ENCODE measurements at regions not wholly inside any gene's neighbourhood (a gene's known extent, or its start where the extent isn't known, plus 50 kb on each side); places are given as distances from the start of the nearest gene placed in this dataset.
"Not testable (repeated sequence)": the region's sequence is repeated elsewhere in the genome, so short reads cannot be mapped to it uniquely, and the experiment has no call there.

DNA sequence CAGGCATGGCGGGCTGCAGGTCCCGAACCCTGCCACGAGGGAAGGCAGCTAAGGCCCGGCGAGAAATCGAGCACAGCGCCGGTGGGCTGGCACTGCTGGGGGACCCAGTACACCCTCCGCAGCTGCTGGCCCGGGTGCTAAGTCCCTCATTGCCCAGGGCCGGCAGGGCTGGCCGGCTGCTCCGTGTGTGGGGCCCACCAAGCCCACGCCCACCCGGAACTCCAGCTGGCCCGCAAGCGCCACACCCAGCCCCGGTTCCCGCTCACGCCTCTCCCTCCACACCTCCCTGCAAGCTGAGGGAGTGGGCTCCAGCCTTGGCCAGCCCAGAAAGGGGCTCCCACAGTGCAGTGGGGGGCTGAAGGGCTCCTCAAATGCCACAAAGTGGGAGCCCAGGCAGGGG, 769.8 kb upstream of the POU3F4 start:
- ATAC-seq; H2AFZ ChIP-seq (ENCODE audit: low read depth, low read length); in situ Hi-C loops (cut with MboI); H3K4me3 ChIP-seq; H3K9ac ChIP-seq (ENCODE audit: insufficient read depth in 1 of 2, low read depth in 2 of 2, low read length in 2 of 2); POLR2A ChIA-PET; BruUV-seq (replicated peaks); intact Hi-C loops (cut with micrococcal nuclease); H3K4me2 ChIP-seq (ENCODE audit: insufficient read depth, low read length); H4K20me1 ChIP-seq (replicated peaks; ENCODE audit: control insufficient read depth, insufficient read depth, low read length); CTCF ChIA-PET (ENCODE audit: low intra/inter-chr PET ratio); H3K9me1 ChIP-seq (ENCODE audit: control insufficient read depth, insufficient read depth, low read length); DNase-seq (ENCODE audit: extremely low read depth in 1 of 4, low spot score in 3 of 4); H3K36me3 ChIP-seq (ENCODE audit: control insufficient read depth, insufficient read depth, low read length); H3K9me3 ChIP-seq (replicated peaks; ENCODE audit: control insufficient read depth, insufficient read depth, low read depth, low read length); H3K79me2 ChIP-seq (ENCODE audit: control insufficient read depth, insufficient read depth, low read length); H3K27ac ChIP-seq (ENCODE audit: extremely low read depth, low read depth, low read length); H3K27me3 ChIP-seq (ENCODE audit: control insufficient read depth in 2 of 2, insufficient read depth in 2 of 2, low read length in 2 of 2); H3K4me1 ChIP-seq (replicated peaks in 1 of 2; ENCODE audit: control insufficient read depth in 2 of 2, insufficient read depth in 2 of 2, low read length in 2 of 2); FAIRE-seq: not testable (repeated sequence)
- 0% methylated on average over 3 of the region's 20 CpGs for whole genome bisulfite sequencing (ENCODE audit: insufficient coverage, low coverage, missing lambda C conversion rate)

DNA sequence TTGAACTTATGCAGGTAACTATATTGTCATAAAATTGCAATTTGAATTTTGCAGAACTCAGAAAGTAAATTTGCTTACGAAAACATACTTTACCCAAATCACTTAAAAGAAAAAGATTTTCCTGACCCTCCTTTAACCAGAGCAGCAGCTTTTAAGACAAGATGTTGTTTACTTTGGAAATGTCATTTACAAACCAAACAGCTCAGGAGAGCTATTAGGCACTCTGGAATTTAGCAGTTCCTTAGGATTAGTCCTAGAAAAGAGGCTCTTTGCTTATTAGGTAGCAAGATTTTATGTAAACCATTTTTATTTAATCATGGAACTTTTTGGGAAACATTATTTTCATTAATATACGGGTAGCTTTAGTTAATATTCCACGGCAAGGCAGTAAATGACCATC, 765.7 kb upstream of the POU3F4 start:
- H3K79me2 ChIP-seq (ENCODE audit: control insufficient read depth, insufficient read depth, low read length) = no peaks in the 10 kb centered on the region
- no TSS peak for BruUV-seq (replicated peaks)

DNA sequence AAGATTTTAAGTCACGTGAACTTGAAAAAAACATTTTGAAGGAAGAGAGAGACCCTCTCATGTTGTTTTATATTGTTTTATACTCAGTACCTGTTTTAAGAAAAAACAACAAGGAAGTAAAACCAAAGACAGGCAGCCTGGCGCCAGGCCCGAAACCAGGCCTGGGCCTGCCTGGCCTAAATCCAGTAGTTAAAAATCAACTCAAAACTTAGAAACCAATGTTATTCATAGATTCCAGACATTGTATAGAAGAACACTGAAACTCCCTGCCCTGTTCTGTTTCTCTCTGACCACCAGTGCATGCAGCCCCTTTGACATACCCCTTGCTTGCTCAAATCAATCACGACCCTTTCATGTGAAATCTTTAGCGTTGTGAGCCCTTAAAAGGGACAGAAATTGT, 762.4 kb upstream of the POU3F4 start:
- in situ Hi-C loops (cut with MboI); H3K4me2 ChIP-seq (ENCODE audit: insufficient read depth, low read length); DNase-seq (ENCODE audit: extremely low read depth in 1 of 4, low spot score in 3 of 4); H3K9ac ChIP-seq (ENCODE audit: insufficient read depth in 1 of 2, low read depth in 2 of 2, low read length in 2 of 2); FAIRE-seq; H3K79me2 ChIP-seq (ENCODE audit: control insufficient read depth, insufficient read depth, low read length); CTCF ChIA-PET (ENCODE audit: low intra/inter-chr PET ratio); H3K36me3 ChIP-seq (ENCODE audit: control insufficient read depth, insufficient read depth, low read length); H3K27me3 ChIP-seq (ENCODE audit: control insufficient read depth in 2 of 2, insufficient read depth in 2 of 2, low read length in 2 of 2); H3K4me1 ChIP-seq (replicated peaks in 1 of 2; ENCODE audit: control insufficient read depth in 2 of 2, insufficient read depth in 2 of 2, low read length in 2 of 2); ATAC-seq; POLR2A ChIA-PET; H3K9me3 ChIP-seq (replicated peaks; ENCODE audit: control insufficient read depth, insufficient read depth, low read depth, low read length); H4K20me1 ChIP-seq (replicated peaks; ENCODE audit: control insufficient read depth, insufficient read depth, low read length); H3K9me1 ChIP-seq (ENCODE audit: control insufficient read depth, insufficient read depth, low read length); H3K27ac ChIP-seq (ENCODE audit: extremely low read depth, low read depth, low read length); H2AFZ ChIP-seq (ENCODE audit: low read depth, low read length); intact Hi-C loops (cut with micrococcal nuclease); H3K4me3 ChIP-seq; BruUV-seq (replicated peaks): not testable (repeated sequence)
- WGBS (ENCODE audit: insufficient coverage, low coverage, missing lambda C conversion rate) = 0% methylated on average over 1 of the region's 5 CpGs

More for the DNA sequence above, 765.7 kb upstream of the POU3F4 start:
- Histone ChIP-seq H3K27me3 (ENCODE audit: control insufficient read depth in 2 of 2, insufficient read depth in 2 of 2, low read length in 2 of 2) (no peaks in the 10 kb centered on the region), H3K36me3 (ENCODE audit: control insufficient read depth, insufficient read depth, low read length) (no peaks in the 10 kb centered on the region), H2AFZ (ENCODE audit: low read depth, low read length) (no peak overlapping the region), H3K9me3 (replicated peaks; ENCODE audit: control insufficient read depth, insufficient read depth, low read depth, low read length) (no peaks in the 10 kb centered on the region), H3K4me1 (replicated peaks in 1 of 2; ENCODE audit: control insufficient read depth in 2 of 2, insufficient read depth in 2 of 2, low read length in 2 of 2) (no peaks in the 10 kb centered on the region), H3K9ac (ENCODE audit: insufficient read depth in 1 of 2, low read depth in 2 of 2, low read length in 2 of 2) (no peak overlapping the region), H3K9me1 (ENCODE audit: control insufficient read depth, insufficient read depth, low read length) (no peaks in the 10 kb centered on the region), H3K4me3 (no peak overlapping the region), H3K4me2 (ENCODE audit: insufficient read depth, low read length) (no peak overlapping the region), H3K27ac (ENCODE audit: extremely low read depth, low read depth, low read length) (no peak overlapping the region), H4K20me1 (replicated peaks; ENCODE audit: control insufficient read depth, insufficient read depth, low read length) (no peaks in the 10 kb centered on the region)
- TF ChIP-seq ZEB2 (IDR thresholded peaks at IDR 0.05) (no peak), HMGN3 (IDR thresholded peaks at IDR 0.05; ENCODE audit: borderline replicate concordance, extremely low read depth, insufficient read length, low read depth, low read length) (no peak), PTBP1 (IDR thresholded peaks at IDR 0.05; ENCODE audit: low read depth, low read length) (no peak)
- in situ Hi-C loops (cut with MboI) = no loop called here
- intact Hi-C loops (cut with micrococcal nuclease) = no loop called here
- no peak for ATAC-seq
- 11% methylated on average over 3 of the region's 3 CpGs for WGBS (ENCODE audit: insufficient coverage, low coverage, missing lambda C conversion rate)
- DNase-seq (ENCODE audit: extremely low read depth in 1 of 4, low spot score in 3 of 4) = no peak
- ChIA-PET CTCF (ENCODE audit: low intra/inter-chr PET ratio) (no interaction called here), POLR2A (no interaction called here)
- no peak for FAIRE-seq

Data from K562 (cell line).